T-helper 17 cell (primary cell): ENCODE measurements at regions not wholly inside any gene's neighbourhood (a gene's known extent, or its start where the extent isn't known, plus 50 kb on each side); places are given as distances from the start of the nearest gene placed in this dataset.

Experiments used
- ATAC-seq: fragments of 150-1000 bp; cut with Tn5 transposase; 2 replicates; pipeline ENCODE4 v1.10.0; 2021; ENCODE audit warnings: mild to moderate bottlenecking, moderate library complexity
- DNase-seq, 3 donors: peaks; one replicate each; pipeline versions ENCODE4 v3.0.0 to v3.0.0-alpha.2; 2020 to 2021
- H3K9me3 ChIP-seq: one replicate; pipeline ENCODE4 v1.7.0; 2013; ENCODE audit warnings: low read length, mild to moderate bottlenecking; ENCODE audit not compliant: control insufficient read depth, poor library complexity, severe bottlenecking
- H3K27ac Mint-ChIP-seq: one replicate; pipeline ENCODE4 v1.8.0; 2022; ENCODE audit warnings: mild to moderate bottlenecking, moderate library complexity, mixed read lengths
- H3K27me3 Mint-ChIP-seq: one replicate; pipeline ENCODE4 v1.8.0; 2022; ENCODE audit warnings: mixed read lengths
- H3K36me3 Mint-ChIP-seq: one replicate; pipeline ENCODE4 v1.8.0; 2022; ENCODE audit warnings: low read depth, mixed read lengths
- H3K4me1 Mint-ChIP-seq: one replicate; pipeline ENCODE4 v1.8.0; 2022; ENCODE audit warnings: mild to moderate bottlenecking, mixed read lengths
- H3K4me3 Mint-ChIP-seq: one replicate; pipeline ENCODE4 v1.8.0; 2022; ENCODE audit warnings: mild to moderate bottlenecking, moderate library complexity, mixed read lengths

DNA sequence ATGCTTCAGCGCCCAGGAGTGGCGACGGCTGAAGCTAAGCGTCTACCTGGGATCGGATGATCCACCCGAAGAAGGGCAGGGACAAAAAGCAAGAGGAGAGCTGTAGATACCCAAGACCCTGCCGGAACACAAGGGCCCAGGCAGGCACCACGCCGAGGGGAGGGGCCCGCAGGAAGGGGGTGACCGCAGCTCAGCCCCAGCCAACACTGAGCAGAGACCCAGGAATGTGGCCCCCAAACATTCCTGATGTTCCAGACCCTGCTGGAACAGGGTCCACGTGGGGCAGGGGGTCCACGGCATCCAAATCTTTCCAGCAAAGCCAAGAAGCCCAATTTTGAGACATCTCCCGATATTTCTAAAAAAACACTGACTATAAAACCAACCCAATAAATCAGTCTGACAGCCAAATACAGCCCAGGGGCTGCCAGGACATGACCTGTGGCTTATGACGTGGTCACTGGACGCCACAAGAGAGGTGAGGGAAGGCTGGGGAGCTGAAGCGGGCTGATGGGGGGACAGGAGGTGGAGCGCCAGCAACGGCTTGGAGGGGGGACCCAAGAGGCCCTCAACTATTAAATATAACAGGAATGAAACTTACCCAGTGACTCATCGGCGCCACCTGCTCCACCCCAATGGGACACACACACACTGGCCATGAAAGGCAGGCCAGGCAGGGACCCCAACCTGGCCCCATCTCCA, 58.9 kb downstream of the NCOR2 start:
- H3K27me3 Mint-ChIP-seq = no peaks in the 10 kb centered on the region
- no peak overlapping the region for H3K4me3 Mint-ChIP-seq
- peaks cover under 1% of the 10 kb centered on the region for H3K36me3 Mint-ChIP-seq
- ATAC-seq (no peak), DNase-seq (no peak)
- H3K9me3 ChIP-seq = no peaks in the 10 kb centered on the region
- peaks cover 24% of the 10 kb centered on the region for H3K4me1 Mint-ChIP-seq
- no peak overlapping the region for H3K27ac Mint-ChIP-seq

GRCh38 chr12:124507188-124508109, 60.0 kb downstream of the NCOR2 start:
- Mint-ChIP-seq H3K4me1 (peaks cover 29% of the 10 kb centered on the region), H3K4me3 (no peak overlapping the region)
- DNase-seq = no peak

GRCh38 chr12:124506832-124507153, 60.6 kb downstream of the NCOR2 start:
- no peak for DNase-seq
- Mint-ChIP-seq H3K4me1 (peaks cover 32% of the 10 kb centered on the region), H3K4me3 (no peak overlapping the region), H3K36me3 (peaks cover 6% of the 10 kb centered on the region), H3K27me3 (no peaks in the 10 kb centered on the region), H3K27ac (peak overlapping the region; percentile 62)
- no peak for ATAC-seq
- H3K9me3 ChIP-seq = no peaks in the 10 kb centered on the region

More at GRCh38 chr12:124507188-124508109, 60.0 kb downstream of the NCOR2 start:
- H3K27me3 Mint-ChIP-seq = no peaks in the 10 kb centered on the region
- ATAC-seq = no peak
- H3K36me3 Mint-ChIP-seq = peaks cover 6% of the 10 kb centered on the region
- peak overlapping the region; percentile 62 for H3K27ac Mint-ChIP-seq
- no peaks in the 10 kb centered on the region for H3K9me3 ChIP-seq

DNA sequence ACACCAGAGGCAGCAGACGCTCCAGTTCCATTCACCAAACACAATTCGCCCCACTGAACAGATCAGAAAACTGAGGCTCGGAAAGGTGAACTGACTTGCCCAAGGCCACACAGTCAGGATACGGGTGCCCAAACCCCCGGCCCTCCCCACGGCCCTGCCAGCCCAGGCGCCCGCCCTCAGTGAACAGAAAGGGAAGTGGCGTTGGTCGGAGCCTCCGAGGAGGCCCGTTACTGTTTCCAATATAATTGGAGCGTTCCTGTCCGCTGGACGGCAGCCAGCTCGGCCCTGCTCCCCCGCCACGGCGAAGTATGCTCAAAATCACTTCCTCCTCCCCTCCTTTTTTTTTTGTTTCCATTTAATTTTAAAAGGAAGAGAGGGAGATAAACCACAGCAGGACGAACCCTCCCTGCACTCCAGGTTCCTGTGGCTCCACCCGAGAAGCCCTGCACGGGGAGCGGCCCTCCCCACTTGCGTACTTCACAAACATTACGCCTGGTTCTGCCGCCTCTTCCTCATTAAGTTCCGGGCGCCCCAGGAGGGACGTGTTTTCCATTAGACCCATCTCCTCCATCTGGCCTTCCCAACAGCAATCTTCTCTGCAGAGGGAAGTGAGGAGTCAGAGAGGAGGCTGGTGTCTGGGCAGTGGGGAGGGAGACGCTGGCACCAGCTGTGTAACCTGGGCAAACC, 61.1 kb downstream of the NCOR2 start:
- H3K27me3 Mint-ChIP-seq = no peaks in the 10 kb centered on the region
- DNase-seq (no peak), ATAC-seq (peak; percentile 33)
- H3K36me3 Mint-ChIP-seq = peaks cover 6% of the 10 kb centered on the region
- peak overlapping the region; percentile 62 for H3K27ac Mint-ChIP-seq
- peaks cover 36% of the 10 kb centered on the region for H3K4me1 Mint-ChIP-seq
- H3K4me3 Mint-ChIP-seq = no peak overlapping the region
- no peaks in the 10 kb centered on the region for H3K9me3 ChIP-seq

DNA sequence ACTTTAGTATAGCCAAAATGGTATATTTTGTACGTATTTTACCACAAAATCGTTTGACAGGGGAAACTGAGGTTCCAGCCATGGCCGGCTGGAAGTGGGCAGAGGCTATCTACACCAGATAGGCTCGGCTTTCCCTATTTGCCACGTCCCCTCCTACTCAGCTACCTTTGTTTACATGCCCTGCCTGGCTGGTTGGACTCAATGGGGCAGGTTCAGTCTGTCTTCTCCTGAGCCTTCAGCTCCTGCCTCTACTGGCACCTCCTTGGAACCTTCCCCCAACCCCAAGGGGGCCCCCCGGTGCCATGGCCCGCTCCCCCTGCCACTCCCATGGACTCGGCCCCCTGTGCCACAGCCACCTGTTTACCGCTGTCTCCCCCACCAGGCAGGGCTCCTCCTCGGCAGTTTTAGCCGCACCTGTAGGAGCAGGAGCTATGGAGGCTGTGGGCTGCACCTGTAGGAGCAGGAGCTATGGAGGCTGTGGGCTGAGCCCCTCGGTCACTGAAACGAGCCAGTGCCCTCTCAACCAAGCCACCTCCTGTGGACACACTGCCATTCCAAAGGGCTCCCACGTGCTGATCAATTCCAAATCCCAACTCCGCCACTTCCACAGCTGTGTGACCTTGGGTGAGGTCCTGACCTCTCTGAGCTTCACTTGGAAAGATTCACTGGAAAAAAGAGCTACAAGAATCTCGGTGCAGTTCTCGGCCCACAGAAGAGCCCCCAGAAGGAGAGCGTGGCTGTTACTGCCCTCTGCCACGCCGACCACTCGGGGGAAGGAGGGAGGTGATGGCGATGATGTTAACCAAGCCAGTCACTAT, 62.2 kb downstream of the NCOR2 start:
- Mint-ChIP-seq H3K27me3 (no peaks in the 10 kb centered on the region), H3K36me3 (peaks cover 6% of the 10 kb centered on the region), H3K4me1 (peaks cover 32% of the 10 kb centered on the region), H3K27ac (peak overlapping the region; percentile 11), H3K4me3 (no peak overlapping the region)
- DNase-seq (no peak), ATAC-seq (no peak)
- no peaks in the 10 kb centered on the region for H3K9me3 ChIP-seq

DNA sequence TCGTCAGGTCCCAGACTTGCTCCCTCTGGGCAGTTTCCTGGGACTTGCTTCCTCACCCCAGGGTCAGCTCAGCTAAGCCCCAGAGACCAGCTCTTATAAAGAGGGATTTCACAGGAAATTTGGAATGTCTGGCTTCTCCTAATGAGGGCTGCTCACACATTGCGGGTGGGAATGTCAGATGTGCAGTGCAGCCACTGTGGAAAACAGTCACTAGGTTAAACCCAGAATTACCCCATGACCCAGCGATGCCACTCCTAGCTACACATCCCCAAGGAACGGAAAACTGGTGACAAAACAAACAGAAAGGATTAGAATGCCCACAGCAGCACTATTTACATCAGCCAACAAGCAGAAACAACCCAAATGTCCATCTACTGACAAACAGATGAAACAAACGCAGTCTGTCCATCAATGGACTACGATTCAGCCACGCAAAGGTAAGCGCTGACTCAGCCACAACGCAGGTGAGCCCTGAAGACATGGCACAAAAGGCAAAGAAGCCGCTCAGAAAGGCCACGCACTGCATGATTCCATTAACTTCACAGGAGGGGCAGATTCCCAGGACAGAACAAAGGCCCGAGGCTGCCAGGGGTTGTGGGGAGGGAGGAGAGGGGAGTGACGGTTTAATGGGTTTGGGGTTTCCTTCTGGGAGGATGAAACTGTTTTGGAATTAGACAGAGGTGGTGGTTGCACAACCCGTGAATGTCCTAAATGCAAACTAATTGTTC, 63.0 kb downstream of the NCOR2 start:
- Mint-ChIP-seq H3K4me3 (no peak overlapping the region), H3K27me3 (no peaks in the 10 kb centered on the region), H3K27ac (peak overlapping the region; percentile 73), H3K4me1 (peaks cover 32% of the 10 kb centered on the region), H3K36me3 (peaks cover 6% of the 10 kb centered on the region)
- ATAC-seq = no peak
- DNase-seq = no peak
- H3K9me3 ChIP-seq = no peaks in the 10 kb centered on the region

- no peaks in the 10 kb centered on the region for H3K9me3 ChIP-seq
- H3K36me3 Mint-ChIP-seq = peaks cover 6% of the 10 kb centered on the region
- no peak overlapping the region for H3K27ac Mint-ChIP-seq
- peaks cover 41% of the 10 kb centered on the region for H3K4me1 Mint-ChIP-seq
- no peaks in the 10 kb centered on the region for H3K27me3 Mint-ChIP-seq
- ATAC-seq (no peak), DNase-seq (no peak)
- H3K4me3 Mint-ChIP-seq = no peak overlapping the region
Measured at GRCh38 chr12:124503305-124503704, 64.1 kb downstream of the NCOR2 start.

- Mint-ChIP-seq H3K27me3 (no peaks in the 10 kb centered on the region), H3K4me1 (peaks cover 38% of the 10 kb centered on the region), H3K27ac (peak overlapping the region; percentile 81), H3K36me3 (peaks cover 6% of the 10 kb centered on the region), H3K4me3 (no peak overlapping the region)
- no peaks in the 10 kb centered on the region for H3K9me3 ChIP-seq
- ATAC-seq (no peak), DNase-seq (no peak)
Measured at GRCh38 chr12:124502379-124502778, 65.0 kb downstream of the NCOR2 start.

- no peaks in the 10 kb centered on the region for H3K9me3 ChIP-seq
- H3K4me3 Mint-ChIP-seq = no peak overlapping the region
- H3K4me1 Mint-ChIP-seq = peaks cover 39% of the 10 kb centered on the region
- DNase-seq = no peak
- no peak for ATAC-seq
- H3K27me3 Mint-ChIP-seq = no peaks in the 10 kb centered on the region
- peaks cover 6% of the 10 kb centered on the region for H3K36me3 Mint-ChIP-seq
- peak overlapping the region; percentile 81 for H3K27ac Mint-ChIP-seq
Measured at GRCh38 chr12:124501827-124502226, 65.6 kb downstream of the NCOR2 start.

DNA sequence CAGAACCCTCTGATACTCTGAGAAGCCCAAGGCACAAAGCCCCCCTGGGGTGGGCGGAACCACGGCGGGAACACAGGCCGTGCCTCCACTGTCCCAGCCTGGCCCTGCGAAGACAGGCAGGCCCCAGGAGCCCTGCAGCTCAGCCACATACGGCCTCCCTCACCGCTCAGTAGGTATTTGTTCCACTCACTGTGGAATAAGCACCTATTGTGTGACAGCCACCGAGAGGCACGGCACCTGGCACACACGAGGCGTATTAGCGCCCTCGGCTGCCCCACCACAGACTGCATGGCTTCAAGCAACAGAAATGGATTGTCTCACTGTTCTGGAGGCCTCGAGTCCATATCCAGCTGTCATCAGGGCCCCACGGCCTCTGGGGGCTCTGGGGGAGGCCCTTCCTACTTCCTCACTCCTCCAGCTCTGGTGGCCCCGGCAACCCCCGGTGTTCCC, 66.3 kb downstream of the NCOR2 start:
- ATAC-seq (no peak), DNase-seq (no peak)
- no peak overlapping the region for H3K4me3 Mint-ChIP-seq
- no peaks in the 10 kb centered on the region for H3K9me3 ChIP-seq
- peaks cover 38% of the 10 kb centered on the region for H3K4me1 Mint-ChIP-seq
- H3K27ac Mint-ChIP-seq = peak overlapping the region; percentile 81
- no peaks in the 10 kb centered on the region for H3K27me3 Mint-ChIP-seq
- peaks cover 6% of the 10 kb centered on the region for H3K36me3 Mint-ChIP-seq

GRCh38 chr12:124499898-124500244, 67.5 kb downstream of the NCOR2 start:
- no peak for DNase-seq
- no peaks in the 10 kb centered on the region for H3K9me3 ChIP-seq

DNA sequence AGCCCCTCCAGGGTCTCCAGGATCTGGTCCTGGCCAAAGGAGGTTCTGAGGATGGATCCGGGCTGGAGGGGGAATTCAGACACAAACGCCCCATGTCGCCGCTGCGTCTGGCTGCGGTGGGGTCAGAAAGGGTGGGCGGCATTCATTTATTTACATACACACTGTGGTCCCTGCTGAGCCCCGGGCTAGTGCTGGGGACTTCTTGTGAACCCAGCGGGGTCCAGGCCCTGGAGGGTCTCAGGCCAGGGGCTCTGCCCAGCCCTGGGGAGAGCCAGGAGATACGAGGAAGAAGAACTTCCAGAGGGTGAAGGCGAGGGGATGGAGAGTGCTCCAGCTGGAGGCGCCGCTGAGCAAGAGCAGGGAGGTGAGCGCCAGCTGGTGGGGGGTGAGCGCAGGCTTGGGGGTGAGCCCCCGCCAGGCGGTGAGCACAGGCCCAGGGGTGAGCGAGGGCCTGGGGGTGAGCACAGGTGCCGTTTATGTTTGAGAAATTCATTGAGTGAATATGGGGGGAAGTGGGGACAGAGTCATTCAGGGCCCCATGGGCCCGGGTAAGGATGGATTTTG, 68.1 kb downstream of the NCOR2 start:
- Mint-ChIP-seq H3K4me3 (no peak overlapping the region), H3K27me3 (no peaks in the 10 kb centered on the region), H3K36me3 (peaks cover 6% of the 10 kb centered on the region), H3K4me1 (peaks cover 45% of the 10 kb centered on the region), H3K27ac (peak overlapping the region; percentile 90)
- ATAC-seq (no peak), DNase-seq (no peak)
- H3K9me3 ChIP-seq = no peaks in the 10 kb centered on the region

More at GRCh38 chr12:124499898-124500244, 67.5 kb downstream of the NCOR2 start:
- Mint-ChIP-seq H3K36me3 (peaks cover 6% of the 10 kb centered on the region), H3K27ac (peak overlapping the region; percentile 90), H3K4me3 (no peak overlapping the region), H3K4me1 (peaks cover 43% of the 10 kb centered on the region), H3K27me3 (no peaks in the 10 kb centered on the region)
- no peak for ATAC-seq
